ENCODE measurements at regions not wholly inside any gene's neighbourhood (a gene's known extent, or its start where the extent isn't known, plus 50 kb on each side); places are given as distances from the start of the nearest gene placed in this dataset.

DNA sequence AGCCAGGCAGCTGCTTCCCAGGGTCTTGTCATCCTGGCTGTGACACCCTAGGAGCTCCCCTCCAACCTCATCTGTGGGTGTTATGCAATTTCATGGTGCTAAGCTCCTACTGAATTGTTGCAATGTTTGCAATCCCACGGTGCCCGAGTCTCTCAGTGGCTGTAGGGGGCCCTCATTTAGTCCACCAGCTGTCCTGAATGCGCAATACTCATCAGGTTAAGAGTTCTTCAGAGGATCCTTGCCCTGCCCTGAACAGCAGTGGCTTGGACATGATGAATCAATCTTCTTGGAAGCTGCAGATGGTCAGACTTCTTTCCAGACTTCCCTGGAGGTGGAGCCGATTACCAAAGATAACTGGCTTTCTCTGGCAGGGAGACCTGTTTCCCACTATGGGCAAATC is 584.1 kb downstream of the CCDC171 start:
- TF ChIP-seq EZH2 (IDR thresholded peaks at IDR 0.05) (no peak), EZH2phosphoT487 (IDR thresholded peaks at IDR 0.05) (no peak)
- TF ChIP-seq, protein P1, sequence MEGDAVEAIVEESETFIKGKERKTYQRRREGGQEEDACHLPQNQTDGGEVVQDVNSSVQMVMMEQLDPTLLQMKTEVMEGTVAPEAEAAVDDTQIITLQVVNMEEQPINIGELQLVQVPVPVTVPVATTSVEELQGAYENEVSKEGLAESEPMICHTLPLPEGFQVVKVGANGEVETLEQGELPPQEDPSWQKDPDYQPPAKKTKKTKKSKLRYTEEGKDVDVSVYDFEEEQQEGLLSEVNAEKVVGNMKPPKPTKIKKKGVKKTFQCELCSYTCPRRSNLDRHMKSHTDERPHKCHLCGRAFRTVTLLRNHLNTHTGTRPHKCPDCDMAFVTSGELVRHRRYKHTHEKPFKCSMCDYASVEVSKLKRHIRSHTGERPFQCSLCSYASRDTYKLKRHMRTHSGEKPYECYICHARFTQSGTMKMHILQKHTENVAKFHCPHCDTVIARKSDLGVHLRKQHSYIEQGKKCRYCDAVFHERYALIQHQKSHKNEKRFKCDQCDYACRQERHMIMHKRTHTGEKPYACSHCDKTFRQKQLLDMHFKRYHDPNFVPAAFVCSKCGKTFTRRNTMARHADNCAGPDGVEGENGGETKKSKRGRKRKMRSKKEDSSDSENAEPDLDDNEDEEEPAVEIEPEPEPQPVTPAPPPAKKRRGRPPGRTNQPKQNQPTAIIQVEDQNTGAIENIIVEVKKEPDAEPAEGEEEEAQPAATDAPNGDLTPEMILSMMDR (IDR thresholded peaks at IDR 0.05), result no peak
